UCSD-AML1 (cell line): ENCODE measurements at regions not wholly inside any gene's neighbourhood (a gene's known extent, or its start where the extent isn't known, plus 50 kb on each side); places are given as distances from the start of the nearest gene placed in this dataset.

Experiments
- DNase-seq: peaks from one replicate; lab custom pipeline; 2025; ENCODE audit not compliant: unreplicated experiment; lab: John Stamatoyannopoulos, UW

DNA sequence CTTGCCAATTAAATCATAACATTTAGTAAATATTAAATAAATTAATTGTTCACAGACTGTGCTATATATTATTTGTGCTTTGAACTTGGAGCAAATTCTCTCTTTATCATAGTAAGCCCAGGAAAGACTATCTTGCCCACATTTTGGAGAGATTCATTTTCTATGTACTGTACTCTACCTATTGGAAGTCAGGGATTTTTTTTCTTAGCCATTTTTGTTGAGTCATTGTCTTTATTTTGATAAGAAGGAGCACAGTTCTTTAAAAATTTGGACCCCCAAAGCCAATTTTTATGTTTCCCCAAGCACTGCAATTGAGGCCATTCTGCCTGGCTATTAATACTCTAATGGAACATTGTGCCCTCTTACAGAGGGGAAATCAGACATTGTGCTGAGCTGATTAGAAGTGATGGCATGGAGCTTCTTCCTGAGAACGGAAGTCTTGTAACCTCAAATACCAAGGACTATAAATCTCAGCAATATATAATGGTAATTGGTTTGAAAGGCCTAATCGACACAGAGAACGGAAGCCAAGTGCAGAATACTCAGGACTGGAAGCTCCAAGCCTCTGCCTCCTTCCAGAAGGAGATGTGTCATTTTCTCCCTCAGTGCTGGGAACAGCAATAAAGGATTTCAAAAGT is 188.8 kb upstream of the PAPPA start:
- no peak for DNase-seq

DNA sequence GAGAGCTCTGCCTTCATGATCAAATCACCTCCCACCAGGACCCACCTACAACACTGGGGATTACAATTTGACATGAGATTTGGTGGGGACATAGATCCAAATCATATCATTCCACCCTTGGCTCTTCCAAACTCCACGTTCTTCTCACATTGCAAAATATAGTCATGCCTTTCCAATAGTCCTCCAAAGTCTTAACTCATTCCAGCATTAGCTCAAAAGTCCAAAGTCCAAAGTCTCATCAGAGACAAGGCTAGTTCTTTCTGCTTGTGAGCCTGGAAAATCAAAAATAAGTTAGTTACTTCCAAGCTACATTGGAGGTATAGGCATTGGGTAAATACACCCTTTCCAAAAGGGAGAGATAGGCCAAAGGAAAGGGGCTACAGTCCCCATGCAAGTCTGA is 186.9 kb upstream of the PAPPA start:
- no peak for DNase-seq

DNA sequence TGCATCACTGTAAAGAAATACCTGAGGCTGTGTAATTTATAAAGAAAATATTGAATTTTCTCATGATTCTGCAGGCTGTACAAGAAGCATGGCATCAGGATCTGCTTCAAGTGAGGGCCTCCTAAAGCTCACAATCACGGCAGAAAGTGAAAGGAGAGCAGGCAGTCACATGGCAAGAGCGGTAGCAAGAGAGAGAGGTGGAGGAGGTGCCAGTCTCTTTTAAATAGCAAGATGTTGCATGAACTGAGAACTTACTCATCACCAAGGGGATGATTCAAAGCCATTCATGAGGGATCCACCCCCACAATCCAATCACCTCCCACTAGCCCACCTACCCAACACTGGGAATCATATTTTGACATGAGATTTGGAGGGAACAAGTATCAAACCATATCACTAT is 184.5 kb upstream of the PAPPA start:
- DNase-seq, result no peak

DNA sequence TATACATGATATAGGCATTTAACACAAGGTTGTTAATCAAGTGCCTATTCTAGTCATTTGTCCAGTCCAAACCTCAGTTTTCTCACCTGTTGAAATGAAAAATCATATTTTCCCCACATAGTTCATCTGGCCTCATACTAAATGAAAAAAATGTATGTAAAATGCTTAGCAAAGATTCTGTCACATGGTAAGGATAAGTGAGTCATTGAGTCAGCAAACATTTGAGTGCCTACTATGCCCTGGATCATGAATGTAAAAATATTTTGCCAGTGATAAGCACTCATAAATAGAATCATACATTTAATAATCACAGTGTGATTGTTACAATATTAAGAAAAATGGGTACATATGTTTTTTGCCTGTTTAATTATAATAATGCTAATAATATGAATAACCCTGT is 181.2 kb upstream of the PAPPA start:
- DNase-seq, result no peak

DNA sequence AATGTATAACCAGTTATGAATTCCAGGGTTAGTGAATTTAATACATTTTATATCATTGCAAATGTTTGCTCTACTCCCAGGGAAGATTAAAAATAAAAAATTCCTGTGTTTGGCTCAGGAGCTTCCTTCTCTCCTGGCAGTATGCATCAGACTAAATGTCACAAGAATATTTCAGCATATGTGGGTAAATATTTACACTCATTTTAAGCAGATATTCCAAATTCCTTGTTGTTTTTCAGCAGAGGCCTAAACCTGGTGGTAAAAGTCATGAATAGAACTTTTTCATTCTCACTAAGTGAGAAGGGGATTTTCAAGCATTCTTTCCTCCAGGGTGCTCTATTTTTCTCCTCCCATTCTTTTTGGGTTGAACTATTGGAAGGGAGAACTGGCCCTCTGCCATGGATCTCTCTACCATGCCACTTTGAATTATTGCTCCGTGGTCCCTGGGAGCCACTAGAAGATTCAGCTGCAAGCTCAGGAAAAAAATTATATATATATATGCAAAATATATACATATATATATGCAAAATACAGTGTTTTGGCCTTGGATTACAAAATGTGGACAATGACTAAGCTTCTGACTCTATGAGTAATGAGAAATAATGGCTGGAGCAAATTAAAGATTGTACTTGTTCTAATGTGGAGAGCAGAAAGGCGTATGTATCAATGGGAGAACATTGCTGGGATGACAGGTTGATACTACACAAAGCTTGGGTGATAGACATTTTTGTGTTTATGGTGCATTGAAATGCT is 180.6 kb upstream of the PAPPA start:
- DNase-seq, result no peak

DNA sequence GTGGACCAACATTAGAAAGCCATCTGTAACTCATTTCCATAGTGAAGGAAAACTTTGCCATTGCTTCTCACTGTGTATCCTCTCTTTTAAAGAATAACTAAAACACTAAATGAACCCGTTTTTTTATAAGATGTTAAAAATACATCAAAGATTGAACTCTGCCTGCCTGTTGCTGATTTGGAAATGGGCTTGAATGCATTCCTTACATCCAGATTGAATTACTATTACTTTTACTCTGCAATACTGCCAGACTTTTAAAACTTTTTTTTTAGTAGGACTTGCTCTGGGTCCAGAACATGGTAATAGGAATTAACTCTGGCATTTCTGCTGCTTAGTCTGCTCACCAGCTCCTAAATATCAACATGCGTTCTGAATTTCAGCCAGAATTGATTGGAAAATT is 176.8 kb upstream of the PAPPA start:
- DNase-seq, result no peak

DNA sequence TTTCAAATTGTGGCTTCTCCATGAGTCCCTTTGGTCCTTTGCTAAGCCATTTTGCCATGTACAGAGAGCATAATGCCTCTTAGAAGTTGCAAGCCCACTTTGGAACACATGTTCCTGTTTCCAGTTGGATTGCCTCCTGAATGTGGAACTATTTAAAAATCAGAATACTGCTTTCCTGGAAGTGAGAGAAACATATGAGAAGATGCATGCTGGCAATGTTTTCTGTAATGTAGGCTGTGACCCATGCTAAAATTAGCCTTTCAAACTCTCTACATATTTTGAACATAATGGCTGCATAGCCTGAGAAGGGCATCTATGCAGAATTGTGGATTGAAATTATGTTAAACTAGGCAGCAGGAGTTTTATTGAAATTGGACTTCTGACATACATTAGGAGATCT is 175.5 kb upstream of the PAPPA start:
- DNase-seq, result no peak

DNA sequence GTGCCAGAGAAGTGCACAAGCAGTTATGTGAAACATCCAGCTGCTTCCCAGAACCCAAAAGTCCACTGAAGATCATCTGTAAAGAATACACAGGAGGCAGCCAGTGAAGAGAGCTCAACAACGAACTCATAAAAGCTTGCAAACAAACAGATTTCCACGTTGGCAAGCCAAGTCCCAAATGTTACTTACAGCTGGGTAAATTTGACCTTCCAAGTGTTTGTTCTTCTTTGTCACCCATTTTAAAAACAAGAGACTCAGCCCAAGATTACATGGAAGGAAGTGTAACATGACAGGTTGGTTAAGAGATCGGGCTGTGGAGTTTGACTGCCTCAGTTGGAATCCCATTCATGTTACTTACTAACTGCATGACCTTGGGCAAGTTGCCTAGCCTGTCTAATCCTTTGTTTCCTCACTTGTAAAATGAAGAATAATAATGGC is 174.9 kb upstream of the PAPPA start:
- DNase-seq, result no peak

DNA sequence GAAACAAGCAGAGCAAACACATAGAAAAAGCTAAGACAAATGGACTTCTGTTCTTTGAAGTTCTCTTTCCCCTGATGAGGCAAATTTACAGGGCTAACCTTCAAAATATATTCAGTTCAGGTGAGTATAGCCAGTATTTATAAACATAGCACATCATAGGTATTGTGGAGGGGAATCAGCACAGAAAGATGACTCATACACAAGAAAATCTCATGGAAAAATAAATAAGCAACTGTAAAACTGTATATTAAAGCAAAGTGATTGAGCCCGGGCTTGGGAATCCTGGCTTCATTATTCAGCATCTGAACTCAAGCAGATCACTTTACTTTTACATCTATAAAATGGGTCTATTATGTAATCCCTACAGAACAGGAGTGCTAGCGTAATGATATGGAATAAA is 173.5 kb upstream of the PAPPA start:
- no peak for DNase-seq

DNA sequence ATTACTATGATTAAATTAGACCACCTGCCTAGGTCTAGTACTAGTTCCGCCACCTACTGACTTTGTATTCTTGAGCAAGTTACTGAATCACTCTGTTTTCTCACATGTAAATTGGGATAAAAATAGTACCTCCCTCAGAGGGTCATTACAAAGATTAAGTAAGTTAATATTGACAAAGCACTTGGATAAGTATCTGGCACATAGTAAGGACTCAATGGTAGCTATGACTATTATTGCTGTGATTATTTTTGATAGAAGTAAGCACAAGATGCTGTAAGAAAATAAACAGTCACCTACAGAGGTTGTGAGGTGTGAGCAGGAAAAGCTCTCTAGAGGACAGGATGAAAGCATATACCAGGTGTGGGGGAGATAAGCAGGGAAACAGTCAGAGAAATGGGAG is 173.1 kb upstream of the PAPPA start:
- DNase-seq, result no peak

DNA sequence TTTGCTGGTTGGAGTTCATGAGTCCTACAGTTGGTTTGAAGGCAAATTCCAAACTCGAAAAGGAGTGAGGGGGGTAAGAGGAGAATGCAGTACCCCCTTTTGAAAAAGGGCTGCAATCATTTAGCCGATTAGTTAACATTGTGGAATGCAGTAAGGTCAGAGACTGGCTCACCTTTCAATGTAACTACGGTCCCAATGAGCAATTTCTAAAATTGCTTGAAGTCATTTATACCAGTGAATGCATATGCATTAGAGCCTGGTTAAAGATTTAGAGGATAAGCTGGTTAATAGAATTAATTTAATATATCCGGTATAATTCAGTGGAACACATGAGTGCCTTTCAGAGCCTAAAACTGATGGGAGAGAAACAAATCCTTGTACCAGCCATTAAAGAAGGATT is 172.6 kb upstream of the PAPPA start:
- no peak for DNase-seq

DNA sequence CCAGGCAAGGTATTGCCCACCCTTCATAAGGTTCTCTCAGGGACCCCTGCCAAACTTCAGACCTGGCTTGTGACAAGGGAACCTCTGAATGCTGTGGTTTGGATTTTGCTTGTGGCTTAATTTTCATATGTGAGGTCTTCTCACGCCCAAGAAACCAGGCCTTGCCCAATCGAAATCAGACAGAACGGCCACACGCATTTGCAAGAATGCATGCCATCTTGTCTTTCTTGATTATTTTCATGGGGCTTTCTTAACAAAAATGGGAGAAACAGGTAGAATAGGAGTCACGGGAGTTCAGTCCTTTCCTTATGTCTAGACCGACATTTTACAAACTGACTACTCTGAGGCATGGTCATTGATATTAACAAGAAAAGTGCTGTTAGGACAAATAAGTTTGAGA is 170.2 kb upstream of the PAPPA start:
- DNase-seq, result no peak

DNA sequence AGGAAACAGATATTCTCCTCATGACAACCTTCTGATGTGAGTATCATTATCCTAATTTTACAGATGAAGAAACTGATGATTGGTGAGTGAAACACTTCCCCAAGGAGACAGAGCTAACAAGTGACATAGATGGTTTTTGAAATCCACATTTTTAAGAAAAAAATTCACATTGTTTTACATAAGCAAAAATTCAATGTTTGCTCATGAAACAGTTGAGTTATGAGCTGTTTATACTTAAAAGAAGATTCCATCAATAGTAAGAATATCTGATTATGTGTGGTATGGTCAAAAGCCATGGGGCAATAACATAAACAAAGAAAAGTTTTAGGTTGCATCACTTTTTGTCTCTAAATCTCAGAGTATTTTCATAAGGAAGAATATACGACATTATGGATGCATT is 167.9 kb upstream of the PAPPA start:
- DNase-seq, result no peak

DNA sequence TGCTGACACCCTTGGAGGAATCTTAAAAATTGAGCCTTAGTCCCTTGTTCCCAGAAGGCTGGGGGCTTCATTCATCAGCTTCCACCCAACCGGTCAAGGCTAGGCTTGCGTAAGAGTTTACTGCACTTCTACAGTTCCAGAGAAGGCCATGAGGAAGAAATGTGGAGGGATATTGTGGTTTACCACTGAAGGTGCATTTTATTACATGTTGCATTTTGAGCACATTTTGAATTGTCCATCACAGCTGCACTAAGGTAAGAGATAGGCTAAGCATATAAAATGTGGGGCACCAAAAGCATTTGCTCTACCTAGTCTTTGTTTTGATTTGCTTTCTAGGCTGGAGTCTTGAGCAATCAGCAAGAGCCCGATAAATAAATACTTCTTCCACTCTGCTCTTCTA is 167.1 kb upstream of the PAPPA start:
- DNase-seq, result no peak

DNA sequence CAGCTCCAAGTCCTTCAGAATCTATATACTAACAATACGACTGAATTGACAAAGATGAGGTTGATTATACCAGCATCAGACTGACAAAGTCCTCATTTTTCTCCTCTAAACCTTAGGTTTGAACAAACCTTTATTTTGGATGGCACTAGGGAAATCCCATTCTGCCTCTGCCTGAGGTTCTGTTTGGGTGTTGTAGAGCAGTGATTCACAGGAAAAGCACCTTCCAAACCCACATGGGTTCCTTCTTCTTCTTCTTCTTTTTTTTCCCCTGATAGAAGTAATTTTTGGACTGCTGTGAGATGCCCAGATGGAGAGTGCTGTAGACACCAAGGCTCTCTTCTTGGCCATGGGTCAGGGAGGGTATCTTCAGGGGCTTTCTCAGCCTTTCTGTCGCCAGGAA is 164.9 kb upstream of the PAPPA start:
- no peak for DNase-seq

DNA sequence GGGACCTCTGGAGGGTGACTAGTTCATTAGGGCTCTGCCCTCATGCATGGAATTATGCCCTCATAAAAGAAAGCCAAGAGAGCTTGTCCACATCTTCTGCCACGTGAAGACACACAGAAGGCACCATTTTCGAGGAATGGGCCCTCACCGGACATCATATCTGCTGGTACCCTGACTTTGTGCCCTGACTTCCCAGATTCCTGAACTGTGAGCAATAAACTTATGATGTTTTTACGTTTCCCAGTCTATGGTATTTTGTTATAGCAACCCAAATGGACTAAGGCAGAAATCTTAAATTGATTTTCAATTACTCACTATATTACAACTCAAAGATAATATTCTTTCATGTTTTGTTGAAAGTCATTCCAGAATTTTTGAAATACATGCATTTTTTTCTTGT is 163.8 kb upstream of the PAPPA start:
- no peak for DNase-seq

DNA sequence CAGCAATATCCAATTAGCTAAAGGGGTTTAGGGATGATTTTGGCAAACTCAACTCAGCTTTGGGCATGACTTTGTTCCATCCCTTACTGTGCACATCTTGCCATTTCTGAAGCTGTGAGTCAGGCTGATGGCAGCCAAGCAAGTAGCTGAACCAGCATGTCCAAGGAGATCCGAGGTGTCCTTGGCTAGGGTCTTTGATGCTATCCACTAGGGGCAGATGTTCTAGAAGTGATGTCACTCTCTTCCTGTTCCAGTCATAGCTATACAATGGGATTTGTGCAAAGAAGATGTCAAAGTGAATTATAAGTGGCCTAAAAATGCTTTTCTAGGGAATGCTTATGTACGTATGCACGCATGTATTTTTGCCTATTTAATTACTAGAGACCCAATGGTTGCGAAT is 160.8 kb upstream of the PAPPA start:
- no peak for DNase-seq

DNA sequence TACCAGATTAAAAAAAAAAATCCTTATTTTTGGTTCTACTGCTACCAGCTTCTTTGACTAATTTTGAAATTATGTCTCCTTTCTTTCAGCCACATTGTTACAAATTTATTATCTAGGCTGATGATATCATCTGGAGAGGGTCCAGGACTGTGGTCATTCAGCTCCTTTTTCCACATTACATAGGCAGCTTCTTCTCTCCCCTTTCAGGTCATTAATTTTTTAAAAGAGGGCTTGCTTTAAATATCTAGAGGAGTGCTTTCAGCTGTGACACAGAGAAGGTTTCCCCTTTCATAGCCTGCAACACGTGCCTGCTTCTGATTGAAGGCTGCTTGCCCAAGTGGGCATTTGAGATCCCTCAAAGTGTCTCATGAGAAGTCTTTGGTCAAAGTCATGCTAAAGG is 155.7 kb upstream of the PAPPA start:
- no peak for DNase-seq

DNA sequence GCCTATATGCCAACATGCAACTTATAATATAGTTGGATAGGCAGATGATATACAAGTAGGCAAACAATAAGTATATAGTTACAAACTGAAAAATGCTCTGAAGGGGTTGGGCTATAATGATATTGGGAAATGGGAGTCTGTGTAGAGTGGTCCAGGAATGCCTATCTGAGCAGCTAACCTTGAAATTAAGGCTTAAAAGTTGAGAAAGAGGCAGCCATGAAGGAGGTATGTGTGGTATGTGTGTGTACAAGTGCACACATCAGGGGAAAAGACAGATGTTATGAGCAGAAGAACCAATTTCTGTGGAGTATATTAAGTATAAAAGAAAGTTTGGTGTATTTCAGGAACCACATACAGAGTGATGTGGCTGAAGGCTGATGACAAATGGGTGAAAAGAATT is 154.9 kb upstream of the PAPPA start:
- no peak for DNase-seq

DNA sequence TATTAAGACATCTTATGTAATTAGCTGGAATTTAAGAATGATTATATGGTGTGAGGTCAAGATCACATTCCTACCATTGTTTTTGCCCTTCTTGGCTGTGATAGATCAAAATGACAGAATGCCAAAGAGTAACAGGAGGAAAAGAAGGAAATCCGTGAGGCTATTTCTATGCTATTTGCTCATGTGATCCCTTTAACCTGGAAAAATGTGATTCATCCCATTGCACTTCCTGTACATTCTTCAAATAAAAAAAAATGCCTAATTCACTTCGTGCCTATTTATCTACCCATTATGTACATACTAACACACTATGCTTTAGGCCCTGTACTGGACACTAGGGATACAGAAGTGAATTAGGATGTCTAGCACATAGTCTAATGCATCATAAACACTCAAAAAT is 154.1 kb upstream of the PAPPA start:
- DNase-seq, result no peak

DNA sequence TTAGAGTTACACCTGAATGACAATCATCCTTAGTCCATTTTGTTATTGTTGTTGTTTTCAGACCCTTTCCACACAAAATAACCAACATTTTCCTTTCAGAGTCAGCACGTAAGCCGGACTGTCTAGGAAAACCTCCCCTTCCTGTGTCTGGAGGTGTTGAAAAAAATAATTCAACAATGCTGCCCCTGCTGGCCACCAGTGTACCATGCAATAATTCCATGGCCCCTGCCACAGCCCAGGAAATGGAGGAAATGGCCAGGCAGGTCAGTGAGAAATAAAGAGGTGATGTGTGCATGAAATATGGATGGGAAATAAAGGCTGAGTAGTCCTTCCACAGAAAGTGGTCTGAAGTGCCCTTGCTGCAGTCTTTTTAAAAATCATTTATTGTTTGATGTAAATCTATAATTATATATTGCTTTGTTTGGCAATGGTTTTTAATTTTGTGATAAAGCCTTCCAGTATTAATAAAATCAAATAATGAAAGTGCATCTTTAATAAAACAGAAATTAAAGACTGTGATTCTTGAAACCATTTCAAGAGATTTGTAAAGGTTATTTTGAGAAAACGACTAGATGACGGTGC is 152.8 kb upstream of the PAPPA start:
- peak; percentile 7 for DNase-seq

DNA sequence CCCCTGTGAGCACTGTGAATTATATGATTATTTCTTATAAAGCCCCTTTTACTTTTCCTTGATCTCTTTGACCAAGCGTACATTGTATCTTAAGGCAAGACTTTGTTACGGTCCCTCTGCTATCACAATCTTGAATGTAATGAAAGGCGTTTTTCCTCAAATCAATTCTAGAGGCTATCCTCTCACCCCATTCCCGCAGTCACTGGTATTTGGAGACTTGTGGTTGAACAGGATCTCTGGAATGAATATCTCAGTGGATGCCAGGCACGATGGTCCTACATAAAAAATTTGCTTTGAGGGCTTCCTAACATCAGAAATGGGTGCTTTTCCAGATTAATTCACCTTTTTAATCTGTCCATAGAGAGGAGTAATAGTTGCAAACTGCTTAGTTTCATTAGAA is 151.4 kb upstream of the PAPPA start:
- no peak for DNase-seq

DNA sequence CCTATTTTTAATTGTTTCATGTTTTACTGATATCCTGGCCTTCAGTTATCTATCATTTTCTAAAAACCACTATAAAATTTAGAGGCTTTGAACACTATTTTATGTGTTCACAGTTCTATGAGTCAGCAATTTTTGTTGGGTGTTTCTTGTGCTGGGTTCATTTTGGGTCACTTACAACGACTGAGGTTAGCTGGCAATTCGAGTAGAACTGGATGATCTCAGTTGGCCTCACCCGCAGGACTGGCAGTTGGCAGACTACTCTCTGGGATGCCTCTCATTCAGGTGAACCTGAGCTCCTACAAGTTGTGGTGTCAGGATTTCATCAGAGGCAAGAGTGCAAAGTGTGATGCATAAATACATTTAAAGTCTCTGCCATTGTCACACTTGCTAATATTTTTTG is 151.0 kb upstream of the PAPPA start:
- DNase-seq, result no peak
